Muscle layer of colon (tissue), 2 donors: ENCODE measurements at regions not wholly inside any gene's neighbourhood (a gene's known extent, or its start where the extent isn't known, plus 50 kb on each side); places are given as distances from the start of the nearest gene placed in this dataset.
"Not testable (repeated sequence)": the region's sequence is repeated elsewhere in the genome, so short reads cannot be mapped to it uniquely, and the experiment has no call there.

ENCODE experiments used
- H3K27ac ChIP-seq: one replicate; pipeline ENCODE4 v1.7.0; 2013; ENCODE audit warnings: low read depth, mild to moderate bottlenecking, low read length, moderate library complexity
- H3K27me3 ChIP-seq, 2 donors: one replicate each; pipeline ENCODE4 v1.7.0; 2013; ENCODE audit warnings: low read length in 2 of 2, mild to moderate bottlenecking in 2 of 2; ENCODE audit not compliant: insufficient read depth in 2 of 2, control insufficient read depth in 1 of 2
- H3K36me3 ChIP-seq: one replicate; pipeline ENCODE4 v1.7.0; 2013; ENCODE audit warnings: mild to moderate bottlenecking, low read length; ENCODE audit not compliant: insufficient read depth
- H3K4me1 ChIP-seq: one replicate; pipeline ENCODE4 v1.7.0; 2013; ENCODE audit warnings: mild to moderate bottlenecking, low read length; ENCODE audit not compliant: insufficient read depth
- H3K4me3 ChIP-seq, 2 donors: one replicate each; pipeline ENCODE4 v1.7.0; 2013; ENCODE audit warnings: low read length in 2 of 2, low read depth in 1 of 2, mild to moderate bottlenecking in 1 of 2, moderate library complexity in 1 of 2
- H3K9ac ChIP-seq: one replicate; pipeline ENCODE4 v1.7.0; 2013; ENCODE audit warnings: low read length
- H3K9me3 ChIP-seq: one replicate; pipeline ENCODE4 v1.7.0; 2013; ENCODE audit warnings: mild to moderate bottlenecking, low read length
- donor health status: abdominal sarcoma.
- donor health status: Adenocarcinoma of cecum.

DNA sequence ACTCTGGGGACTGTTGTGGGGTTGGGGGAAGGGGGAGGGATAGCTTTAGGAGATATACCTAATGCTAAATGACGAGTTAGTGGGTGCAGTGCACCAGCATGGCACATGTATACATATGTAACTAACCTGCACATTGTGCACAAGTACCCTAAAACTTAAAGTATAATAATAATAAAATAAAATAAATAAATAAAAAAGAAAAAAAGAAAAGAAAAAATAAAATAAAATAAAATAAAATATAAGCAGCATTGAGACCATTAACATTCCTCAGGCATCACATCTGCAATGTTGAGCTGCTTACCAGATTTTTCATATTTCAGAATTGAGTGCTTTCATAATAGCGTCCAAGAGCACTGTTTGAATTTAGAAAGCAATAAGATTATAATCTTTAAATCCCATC is 263.2 kb upstream of the GJE1 start:
- H3K36me3 ChIP-seq, H3K9me3 ChIP-seq, H3K4me3 ChIP-seq, H3K4me1 ChIP-seq, H3K27ac ChIP-seq, H3K27me3 ChIP-seq, H3K9ac ChIP-seq: not testable (repeated sequence)

DNA sequence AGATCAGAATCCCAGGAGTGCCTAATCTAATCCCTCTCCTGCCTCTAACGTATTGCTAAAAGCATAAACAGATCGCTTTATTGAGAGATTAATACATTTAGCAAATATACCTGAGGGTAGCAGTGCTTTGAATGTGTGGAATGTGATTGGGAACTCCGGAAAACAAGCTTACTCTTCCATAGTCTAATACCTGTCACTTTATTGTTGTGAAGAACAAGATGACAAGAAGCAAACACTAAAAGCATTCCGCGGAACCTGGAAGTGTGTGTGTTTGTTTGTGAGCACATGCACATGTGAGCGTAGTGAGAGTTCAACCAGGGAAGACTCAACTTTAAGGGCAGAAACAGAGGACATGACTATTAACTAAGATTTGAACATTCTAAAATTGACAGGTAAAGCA is 265.0 kb upstream of the GJE1 start:
- no peak overlapping the region for H3K9ac ChIP-seq
- no peak overlapping the region for H3K27ac ChIP-seq
- no peaks in the 10 kb centered on the region for H3K9me3 ChIP-seq
- H3K27me3 ChIP-seq, result no peaks in the 10 kb centered on the region
- H3K4me1 ChIP-seq, result no peaks in the 10 kb centered on the region
- H3K36me3 ChIP-seq, result no peaks in the 10 kb centered on the region
- no peak overlapping the region for H3K4me3 ChIP-seq

- H3K9ac ChIP-seq, result no peak overlapping the region
- no peak overlapping the region for H3K4me3 ChIP-seq
- no peaks in the 10 kb centered on the region for H3K36me3 ChIP-seq
- H3K27ac ChIP-seq, result no peak overlapping the region
- H3K4me1 ChIP-seq, result no peaks in the 10 kb centered on the region
- no peaks in the 10 kb centered on the region for H3K27me3 ChIP-seq
- no peaks in the 10 kb centered on the region for H3K9me3 ChIP-seq
Measured at GRCh38 chr6:141866731-141867497, 265.8 kb upstream of the GJE1 start.

GRCh38 chr6:141851063-141851462 is 281.7 kb upstream of the GJE1 start:
- no peak overlapping the region for H3K9ac ChIP-seq

GRCh38 chr6:141848029-141848890 is 284.5 kb upstream of the GJE1 start:
- no peaks in the 10 kb centered on the region for H3K9me3 ChIP-seq
- H3K27me3 ChIP-seq, result no peaks in the 10 kb centered on the region
- no peak overlapping the region for H3K4me3 ChIP-seq
- no peaks in the 10 kb centered on the region for H3K4me1 ChIP-seq
- no peak overlapping the region for H3K27ac ChIP-seq
- no peak overlapping the region for H3K9ac ChIP-seq
- no peaks in the 10 kb centered on the region for H3K36me3 ChIP-seq

More at GRCh38 chr6:141851063-141851462, 281.7 kb upstream of the GJE1 start:
- Histone ChIP-seq H3K27me3 (no peaks in the 10 kb centered on the region), H3K9me3 (no peaks in the 10 kb centered on the region), H3K4me1 (no peaks in the 10 kb centered on the region), H3K36me3 (no peaks in the 10 kb centered on the region), H3K4me3 (no peak overlapping the region), H3K27ac (no peak overlapping the region)

- Histone ChIP-seq H3K27ac (no peak overlapping the region), H3K4me1 (no peaks in the 10 kb centered on the region), H3K4me3 (no peak overlapping the region)
Measured at GRCh38 chr6:141846639-141847038, 286.1 kb upstream of the GJE1 start.

DNA sequence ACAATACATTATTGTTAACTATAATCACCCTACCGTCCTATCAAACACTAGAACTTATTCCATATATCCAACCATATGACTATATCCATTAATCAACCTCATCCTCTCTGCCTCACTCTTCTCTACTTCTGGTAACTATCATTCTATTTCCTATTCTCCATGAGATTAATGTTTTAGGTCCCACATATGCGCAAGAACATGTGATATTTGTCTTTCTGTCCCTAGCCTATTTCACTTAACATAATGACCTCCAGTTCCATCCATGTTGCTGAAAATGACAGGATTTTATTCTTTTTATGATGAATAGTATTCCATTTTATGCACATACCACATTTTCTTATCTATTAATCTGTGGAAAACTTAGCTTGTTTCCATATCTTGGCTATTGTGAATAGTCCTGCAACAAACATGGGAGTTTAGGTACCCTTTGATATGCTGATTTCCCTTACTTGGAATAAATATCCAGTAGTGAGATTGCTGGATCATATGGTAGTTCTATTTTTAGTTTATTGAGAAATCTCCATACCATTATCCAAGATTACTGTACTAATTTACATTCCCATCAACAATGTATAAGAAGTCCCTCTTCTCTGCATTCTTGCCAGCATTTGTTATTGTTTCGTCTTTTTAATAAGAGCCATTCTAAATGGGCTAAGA is 289.4 kb upstream of the GJE1 start:
- Histone ChIP-seq H3K4me1 (no peaks in the 10 kb centered on the region), H3K9ac (no peak overlapping the region), H3K9me3 (no peaks in the 10 kb centered on the region), H3K4me3 (no peak overlapping the region), H3K36me3 (no peaks in the 10 kb centered on the region), H3K27me3 (no peaks in the 10 kb centered on the region), H3K27ac (no peak overlapping the region)

More at GRCh38 chr6:141846639-141847038, 286.1 kb upstream of the GJE1 start:
- no peaks in the 10 kb centered on the region for H3K9me3 ChIP-seq
- no peaks in the 10 kb centered on the region for H3K27me3 ChIP-seq
- no peak overlapping the region for H3K9ac ChIP-seq
- H3K36me3 ChIP-seq, result no peaks in the 10 kb centered on the region

- Histone ChIP-seq H3K27ac (no peak overlapping the region), H3K4me1 (no peaks in the 10 kb centered on the region), H3K9me3 (no peaks in the 10 kb centered on the region), H3K27me3 (no peaks in the 10 kb centered on the region), H3K9ac (no peak overlapping the region), H3K36me3 (no peaks in the 10 kb centered on the region), H3K4me3 (no peak overlapping the region)
Measured at GRCh38 chr6:141833001-141833655, 299.6 kb upstream of the GJE1 start.

- Histone ChIP-seq H3K9ac (no peak overlapping the region), H3K36me3 (no peaks in the 10 kb centered on the region), H3K9me3 (no peaks in the 10 kb centered on the region), H3K27ac (no peak overlapping the region), H3K4me1 (no peaks in the 10 kb centered on the region), H3K4me3 (no peak overlapping the region), H3K27me3 (no peaks in the 10 kb centered on the region)
Measured at GRCh38 chr6:141830530-141830929, 302.2 kb upstream of the GJE1 start.

DNA sequence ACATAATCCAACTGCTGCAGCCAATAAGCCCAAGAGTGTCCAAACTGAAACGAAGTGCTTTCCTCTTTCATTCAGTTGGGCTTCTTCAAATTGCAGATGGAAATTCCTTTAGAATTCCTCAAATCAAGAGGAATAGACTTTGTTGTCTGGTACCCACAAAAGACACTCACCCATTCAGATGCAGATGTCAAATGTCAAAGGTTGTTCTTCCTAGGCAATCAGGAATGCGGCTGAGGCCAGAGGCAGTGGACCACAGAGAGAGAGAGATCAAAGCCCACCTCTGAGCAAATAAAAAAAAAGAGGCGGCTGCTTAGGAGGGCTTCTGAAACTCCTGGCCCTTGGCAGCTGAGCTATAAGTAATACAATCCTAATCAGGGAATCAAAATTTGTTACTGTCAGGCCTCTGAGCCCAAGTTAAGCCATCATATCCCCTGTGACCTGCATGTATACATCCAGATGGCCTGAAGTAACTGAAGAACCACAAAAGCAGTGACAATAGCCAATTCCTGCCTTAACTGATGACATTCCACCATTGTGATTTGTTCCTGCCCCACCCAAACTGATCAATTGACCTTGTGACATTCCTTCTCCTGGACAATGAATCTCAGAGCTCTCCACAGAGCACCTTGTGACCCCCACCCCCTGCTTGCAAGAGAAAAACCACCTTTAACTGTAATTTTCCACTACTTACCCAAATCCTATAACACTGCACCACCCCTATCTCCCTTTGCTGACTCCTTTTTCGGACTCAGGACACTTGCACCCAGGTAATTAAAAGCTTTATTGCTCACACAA is 303.0 kb upstream of the GJE1 start:
- Histone ChIP-seq H3K9ac (no peak overlapping the region), H3K4me1 (no peaks in the 10 kb centered on the region), H3K36me3 (no peaks in the 10 kb centered on the region), H3K9me3 (no peaks in the 10 kb centered on the region), H3K27ac (no peak overlapping the region), H3K27me3 (no peaks in the 10 kb centered on the region), H3K4me3 (no peak overlapping the region)
